ENCODE measurements at regions not wholly inside any gene's neighbourhood (a gene's known extent, or its start where the extent isn't known, plus 50 kb on each side); places are given as distances from the start of the nearest gene placed in this dataset.

GRCh38 chr2:8405334-8405733, 276.5 kb upstream of the ID2 start:
- no peak for TF ChIP-seq POLR2A (IDR thresholded peaks at IDR 0.05; ENCODE audit: extremely low read depth, insufficient read length)
- TF ChIP-seq MYC (IDR thresholded peaks at IDR 0.05; ENCODE audit: low read depth, low read length) = no peak
- no peak for TF ChIP-seq MAX (IDR thresholded peaks at IDR 0.05; ENCODE audit: low read depth, low read length)
- no peak for TF ChIP-seq CTCF (IDR thresholded peaks at IDR 0.05; ENCODE audit: low read depth, low read length)
- no peak overlapping the region for H3K4me3 ChIP-seq (ENCODE audit: low read depth, low read length)
- no peak for DNase-seq (ENCODE audit: low read depth)

- TF ChIP-seq MYC (IDR thresholded peaks at IDR 0.05; ENCODE audit: low read depth, low read length) = no peak
- H3K4me3 ChIP-seq (ENCODE audit: low read depth, low read length) = no peak overlapping the region
- no peak for DNase-seq (ENCODE audit: low read depth)
These were observed 275.6 kb upstream of the ID2 start for GRCh38 chr2:8406271-8406670.

- no peak overlapping the region for H3K4me3 ChIP-seq (ENCODE audit: low read depth, low read length)
- DNase-seq (ENCODE audit: low read depth) = no peak
- no peak for TF ChIP-seq CTCF (IDR thresholded peaks at IDR 0.05; ENCODE audit: low read depth, low read length)
- TF ChIP-seq POLR2A (IDR thresholded peaks at IDR 0.05; ENCODE audit: extremely low read depth, insufficient read length) = no peak
- TF ChIP-seq MAX (IDR thresholded peaks at IDR 0.05; ENCODE audit: low read depth, low read length) = no peak
- TF ChIP-seq MYC (IDR thresholded peaks at IDR 0.05; ENCODE audit: low read depth, low read length) = no peak
These were observed 274.5 kb upstream of the ID2 start for GRCh38 chr2:8407332-8407731.

- no peak for DNase-seq (ENCODE audit: low read depth)
- no peak overlapping the region for H3K4me3 ChIP-seq (ENCODE audit: low read depth, low read length)
- TF ChIP-seq CTCF (IDR thresholded peaks at IDR 0.05; ENCODE audit: low read depth, low read length) (no peak), MAX (IDR thresholded peaks at IDR 0.05; ENCODE audit: low read depth, low read length) (no peak), POLR2A (IDR thresholded peaks at IDR 0.05; ENCODE audit: extremely low read depth, insufficient read length) (no peak), MYC (IDR thresholded peaks at IDR 0.05; ENCODE audit: low read depth, low read length) (no peak)
These were observed 273.0 kb upstream of the ID2 start for GRCh38 chr2:8408560-8409460.

- no peak for DNase-seq (ENCODE audit: low read depth)
- TF ChIP-seq MAX (IDR thresholded peaks at IDR 0.05; ENCODE audit: low read depth, low read length) = no peak
- no peak overlapping the region for H3K4me3 ChIP-seq (ENCODE audit: low read depth, low read length)
These were observed 272.2 kb upstream of the ID2 start for GRCh38 chr2:8409461-8410260.

GRCh38 chr2:8412082-8412481, 269.8 kb upstream of the ID2 start:
- H3K4me3 ChIP-seq (ENCODE audit: low read depth, low read length) = no peak overlapping the region
- TF ChIP-seq POLR2A (IDR thresholded peaks at IDR 0.05; ENCODE audit: extremely low read depth, insufficient read length) (no peak), MYC (IDR thresholded peaks at IDR 0.05; ENCODE audit: low read depth, low read length) (no peak), MAX (IDR thresholded peaks at IDR 0.05; ENCODE audit: low read depth, low read length) (no peak), CTCF (IDR thresholded peaks at IDR 0.05; ENCODE audit: low read depth, low read length) (no peak)
- DNase-seq (ENCODE audit: low read depth) = no peak

Measured in NB4 (cell line).